ENCODE measurements at regions not wholly inside any gene's neighbourhood (a gene's known extent, or its start where the extent isn't known, plus 50 kb on each side); places are given as distances from the start of the nearest gene placed in this dataset.

- H3K4me3 ChIP-seq (replicated peaks; ENCODE audit: low read depth, low read length) = no peak overlapping the region
- TF ChIP-seq CTCF (IDR thresholded peaks at IDR 0.05; ENCODE audit: low read length, missing control alignments) = no peak
- DNase-seq (ENCODE audit: low read depth) = no peak
Observed at GRCh38 chr2:128390256-128390990, 71.8 kb upstream of the HS6ST1 start.

- TF ChIP-seq CTCF (IDR thresholded peaks at IDR 0.05; ENCODE audit: low read length, missing control alignments) = no peak
- no peak overlapping the region for H3K4me3 ChIP-seq (replicated peaks; ENCODE audit: low read depth, low read length)
- DNase-seq (ENCODE audit: low read depth) = no peak
Observed at GRCh38 chr2:128390991-128391630, 72.4 kb upstream of the HS6ST1 start.

GRCh38 chr2:128391679-128392078 is 73.0 kb upstream of the HS6ST1 start:
- no peak for DNase-seq (ENCODE audit: low read depth)
- H3K4me3 ChIP-seq (replicated peaks; ENCODE audit: low read depth, low read length) = no peak overlapping the region
- TF ChIP-seq CTCF (IDR thresholded peaks at IDR 0.05; ENCODE audit: low read length, missing control alignments) = no peak

GRCh38 chr2:128392207-128392606 is 73.5 kb upstream of the HS6ST1 start:
- no peak for TF ChIP-seq CTCF (IDR thresholded peaks at IDR 0.05; ENCODE audit: low read length, missing control alignments)
- no peak for DNase-seq (ENCODE audit: low read depth)
- H3K4me3 ChIP-seq (replicated peaks; ENCODE audit: low read depth, low read length) = no peak overlapping the region

GRCh38 chr2:128394007-128394730 is 75.5 kb upstream of the HS6ST1 start:
- no peak for DNase-seq (ENCODE audit: low read depth)
- no peak overlapping the region for H3K4me3 ChIP-seq (replicated peaks; ENCODE audit: low read depth, low read length)
- no peak for TF ChIP-seq CTCF (IDR thresholded peaks at IDR 0.05; ENCODE audit: low read length, missing control alignments)

- no peak for TF ChIP-seq CTCF (IDR thresholded peaks at IDR 0.05; ENCODE audit: low read length, missing control alignments)
- DNase-seq (ENCODE audit: low read depth) = no peak
- no peak overlapping the region for H3K4me3 ChIP-seq (replicated peaks; ENCODE audit: low read depth, low read length)
Observed at GRCh38 chr2:128395196-128395595, 76.5 kb upstream of the HS6ST1 start.
